MM.1S (cell line): ENCODE measurements at regions not wholly inside any gene's neighbourhood (a gene's known extent, or its start where the extent isn't known, plus 50 kb on each side); places are given as distances from the start of the nearest gene placed in this dataset.

Experiments used
- EZH2 ChIP-seq: fragments of 300-600 bp; sonication (generic); optimal IDR thresholded peaks from 2 replicates; pipeline ENCODE3; 2017; ENCODE audit warnings: low read depth, mild to moderate bottlenecking, antibody characterized with exemption, low read length, mixed read lengths
- EZH2phosphoT487 ChIP-seq: fragments of 300-600 bp; sonication (generic); IDR thresholded peaks from 2 replicates; pipeline ENCODE4 v1.6.1; 2018; ENCODE audit warnings: antibody characterized with exemption, low read length
- TF ChIP-seq, protein P1 (sequence below): fragments of 300-600 bp; sonication (generic); IDR thresholded peaks from 2 replicates; pipeline ENCODE4 v1.5.1; 2016; ENCODE audit warnings: antibody characterized with exemption, low read length, mixed read lengths

DNA sequence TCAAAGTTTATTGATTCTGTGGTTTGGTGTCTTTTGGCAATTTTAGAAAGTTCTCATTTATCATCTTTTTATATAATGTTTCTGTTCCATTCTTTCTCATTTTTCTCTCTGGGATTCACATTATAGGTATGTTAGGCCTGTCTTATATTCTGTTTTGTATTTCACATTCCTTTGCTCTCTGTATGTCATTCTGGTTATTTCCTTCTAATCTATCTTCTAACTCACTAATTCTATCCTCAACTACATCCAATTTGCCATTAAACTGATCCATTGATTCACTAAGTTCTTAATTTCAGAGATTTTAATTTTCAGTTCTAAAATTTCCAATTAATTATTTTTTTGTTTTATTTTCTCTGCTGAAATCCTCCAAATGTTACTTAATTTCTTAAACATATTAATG, 234.8 kb downstream of the FOXD2 start:
- no peak for TF ChIP-seq EZH2
- TF ChIP-seq, protein P1, sequence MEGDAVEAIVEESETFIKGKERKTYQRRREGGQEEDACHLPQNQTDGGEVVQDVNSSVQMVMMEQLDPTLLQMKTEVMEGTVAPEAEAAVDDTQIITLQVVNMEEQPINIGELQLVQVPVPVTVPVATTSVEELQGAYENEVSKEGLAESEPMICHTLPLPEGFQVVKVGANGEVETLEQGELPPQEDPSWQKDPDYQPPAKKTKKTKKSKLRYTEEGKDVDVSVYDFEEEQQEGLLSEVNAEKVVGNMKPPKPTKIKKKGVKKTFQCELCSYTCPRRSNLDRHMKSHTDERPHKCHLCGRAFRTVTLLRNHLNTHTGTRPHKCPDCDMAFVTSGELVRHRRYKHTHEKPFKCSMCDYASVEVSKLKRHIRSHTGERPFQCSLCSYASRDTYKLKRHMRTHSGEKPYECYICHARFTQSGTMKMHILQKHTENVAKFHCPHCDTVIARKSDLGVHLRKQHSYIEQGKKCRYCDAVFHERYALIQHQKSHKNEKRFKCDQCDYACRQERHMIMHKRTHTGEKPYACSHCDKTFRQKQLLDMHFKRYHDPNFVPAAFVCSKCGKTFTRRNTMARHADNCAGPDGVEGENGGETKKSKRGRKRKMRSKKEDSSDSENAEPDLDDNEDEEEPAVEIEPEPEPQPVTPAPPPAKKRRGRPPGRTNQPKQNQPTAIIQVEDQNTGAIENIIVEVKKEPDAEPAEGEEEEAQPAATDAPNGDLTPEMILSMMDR: no peak
- TF ChIP-seq EZH2phosphoT487: no peak
